ENCODE measurements at regions not wholly inside any gene's neighbourhood (a gene's known extent, or its start where the extent isn't known, plus 50 kb on each side); places are given as distances from the start of the nearest gene placed in this dataset.

DNA sequence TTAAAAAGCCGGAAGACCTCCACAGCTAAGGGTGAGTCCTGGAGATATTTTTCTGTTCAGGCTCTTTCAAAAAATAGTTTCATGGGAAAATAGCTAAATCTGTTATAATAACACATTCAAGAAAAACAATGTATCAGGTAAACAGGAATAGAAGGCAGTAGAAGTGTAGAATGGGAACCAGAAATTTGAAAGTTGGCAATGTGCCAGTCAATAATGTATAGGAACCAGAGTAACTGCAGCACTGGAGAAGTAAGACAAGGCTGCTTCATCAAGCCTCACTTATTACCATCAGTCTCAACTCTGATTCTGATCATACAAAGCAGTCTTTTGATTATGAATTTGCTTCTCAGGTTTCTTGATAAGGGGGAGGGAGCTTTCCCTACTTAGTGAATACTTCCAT lies 81.4 kb upstream of the VRK2 start:
- TF ChIP-seq, protein P1, sequence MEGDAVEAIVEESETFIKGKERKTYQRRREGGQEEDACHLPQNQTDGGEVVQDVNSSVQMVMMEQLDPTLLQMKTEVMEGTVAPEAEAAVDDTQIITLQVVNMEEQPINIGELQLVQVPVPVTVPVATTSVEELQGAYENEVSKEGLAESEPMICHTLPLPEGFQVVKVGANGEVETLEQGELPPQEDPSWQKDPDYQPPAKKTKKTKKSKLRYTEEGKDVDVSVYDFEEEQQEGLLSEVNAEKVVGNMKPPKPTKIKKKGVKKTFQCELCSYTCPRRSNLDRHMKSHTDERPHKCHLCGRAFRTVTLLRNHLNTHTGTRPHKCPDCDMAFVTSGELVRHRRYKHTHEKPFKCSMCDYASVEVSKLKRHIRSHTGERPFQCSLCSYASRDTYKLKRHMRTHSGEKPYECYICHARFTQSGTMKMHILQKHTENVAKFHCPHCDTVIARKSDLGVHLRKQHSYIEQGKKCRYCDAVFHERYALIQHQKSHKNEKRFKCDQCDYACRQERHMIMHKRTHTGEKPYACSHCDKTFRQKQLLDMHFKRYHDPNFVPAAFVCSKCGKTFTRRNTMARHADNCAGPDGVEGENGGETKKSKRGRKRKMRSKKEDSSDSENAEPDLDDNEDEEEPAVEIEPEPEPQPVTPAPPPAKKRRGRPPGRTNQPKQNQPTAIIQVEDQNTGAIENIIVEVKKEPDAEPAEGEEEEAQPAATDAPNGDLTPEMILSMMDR (IDR thresholded peaks at IDR 0.05), result no peak
- no peaks in the 10 kb centered on the region for H3K36me3 ChIP-seq (ENCODE audit: low read depth)
- H3K9me3 ChIP-seq, result no peaks in the 10 kb centered on the region
- intact Hi-C loops (cut with DNase I, micrococcal nuclease), result no loop called here
- no peak for DNase-seq
- no peak for ATAC-seq
- H3K4me3 ChIP-seq, result no peak overlapping the region
- H3K4me1 ChIP-seq (ENCODE audit: low read depth), result no peaks in the 10 kb centered on the region

GRCh38 chr2:57965961-57966360 lies 80.6 kb upstream of the VRK2 start:
- Histone ChIP-seq H3K4me1 (ENCODE audit: low read depth) (no peaks in the 10 kb centered on the region), H3K9me3 (no peaks in the 10 kb centered on the region), H3K4me3 (no peak overlapping the region), H3K36me3 (ENCODE audit: low read depth) (no peaks in the 10 kb centered on the region)
- intact Hi-C loops (cut with DNase I, micrococcal nuclease), result no loop called here
- TF ChIP-seq, protein P1 (IDR thresholded peaks at IDR 0.05), result no peak
- ATAC-seq, result no peak
- DNase-seq, result no peak

- Histone ChIP-seq H3K4me1 (ENCODE audit: low read depth) (no peaks in the 10 kb centered on the region), H3K9me3 (no peaks in the 10 kb centered on the region), H3K36me3 (ENCODE audit: low read depth) (no peaks in the 10 kb centered on the region), H3K4me3 (no peak overlapping the region)
- intact Hi-C loops (cut with DNase I, micrococcal nuclease), result no loop called here
- ATAC-seq, result no peak
- DNase-seq, result no peak
- TF ChIP-seq, protein P1 (IDR thresholded peaks at IDR 0.05), result no peak
Observed at GRCh38 chr2:57973621-57974186, 72.9 kb upstream of the VRK2 start.

GRCh38 chr2:57979158-57979557 lies 67.4 kb upstream of the VRK2 start:
- no peak overlapping the region for H3K4me3 ChIP-seq
- intact Hi-C loops (cut with DNase I, micrococcal nuclease), result no loop called here
- H3K9me3 ChIP-seq, result no peaks in the 10 kb centered on the region
- H3K36me3 ChIP-seq (ENCODE audit: low read depth), result no peaks in the 10 kb centered on the region
- TF ChIP-seq, protein P1 (IDR thresholded peaks at IDR 0.05), result no peak
- no peaks in the 10 kb centered on the region for H3K4me1 ChIP-seq (ENCODE audit: low read depth)
- ATAC-seq (no peak), DNase-seq (no peak)

DNA sequence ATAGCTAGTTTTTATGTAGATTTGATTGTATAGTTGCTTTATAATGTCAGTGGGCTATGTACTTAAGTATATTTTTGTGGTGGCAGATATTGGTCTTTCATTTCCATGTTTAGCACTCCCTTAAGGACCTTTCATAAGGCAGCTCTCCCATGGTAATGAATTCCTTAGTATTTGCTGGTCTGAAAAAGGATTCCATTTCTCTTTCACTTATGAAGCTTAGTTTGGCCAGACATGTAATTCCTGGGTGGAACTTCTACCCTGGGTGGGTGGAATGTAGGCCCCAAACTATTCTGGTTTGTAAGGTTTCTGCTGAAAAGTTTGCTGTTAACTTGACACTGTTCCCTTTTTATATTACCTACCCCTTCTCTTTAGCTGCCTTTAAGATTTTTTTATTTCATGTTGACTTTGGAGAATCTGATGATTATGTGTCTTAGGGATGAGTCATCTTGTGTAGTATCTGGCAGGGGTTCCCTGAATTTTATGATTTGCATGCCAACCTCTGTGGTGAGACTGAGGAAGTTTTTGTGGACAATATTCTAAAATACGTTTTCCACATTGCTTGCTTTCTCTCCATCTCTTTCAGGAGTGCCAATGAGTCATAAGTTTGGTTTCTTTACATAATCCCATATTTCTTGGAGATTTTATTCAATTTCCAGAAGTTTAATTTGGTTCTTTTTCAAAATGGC lies 65.4 kb upstream of the VRK2 start:
- TF ChIP-seq, protein P1 (IDR thresholded peaks at IDR 0.05), result no peak
- no peak for DNase-seq
- intact Hi-C loops (cut with DNase I, micrococcal nuclease), result no loop called here

More for the DNA sequence above, 65.4 kb upstream of the VRK2 start:
- Histone ChIP-seq H3K4me1 (ENCODE audit: low read depth) (no peaks in the 10 kb centered on the region), H3K4me3 (no peak overlapping the region), H3K36me3 (ENCODE audit: low read depth) (no peaks in the 10 kb centered on the region), H3K9me3 (no peaks in the 10 kb centered on the region)
- ATAC-seq, result no peak
